Pancreas (tissue), 10 donors: ENCODE measurements at regions not wholly inside any gene's neighbourhood (a gene's known extent, or its start where the extent isn't known, plus 50 kb on each side); places are given as distances from the start of the nearest gene placed in this dataset.

ENCODE experiments used
- ATAC-seq, 4 donors: fragments of 200-7000 bp; cut with Tn5 transposase; one replicate each; pipeline versions ENCODE4 v1.8.0 to v1.9.1; 2020; ENCODE audit warnings: mild to moderate bottlenecking in 4 of 4, moderate library complexity in 4 of 4
- DNase-seq, 6 donors: peaks; one replicate each; pipeline ENCODE4 v3.0.0-alpha.2; 2020
- FAIRE-seq: peaks from 2 replicates; lab custom pipeline; 2012; peaks lifted over from hg19 to GRCh38; lab: Jason Lieb, UNC
- H3K27ac ChIP-seq, 4 donors: fragments of 200-600 bp; sonication (generic); 1 replicate in 3 of 4; 2 replicates in 1 of 4; pipeline versions ENCODE4 v1.5.0 to v1.8.0; 2020
- H3K27me3 ChIP-seq, 4 donors: fragments of 200-600 bp; one replicate each; pipeline ENCODE4 v1.8.0; 2021
- H3K36me3 ChIP-seq, 3 donors: fragments of 200-600 bp; sonication (generic) in 1 of 3; one replicate each; pipeline versions ENCODE4 v1.5.0 to v1.8.0; 2020 to 2021
- H3K4me1 ChIP-seq, 3 donors: fragments of 200-600 bp; one replicate each; pipeline ENCODE4 v1.8.0; 2021
- H3K4me3 ChIP-seq, 4 donors: fragments of 200-600 bp; sonication (generic) in 2 of 4; one replicate each; pipeline versions ENCODE4 v1.5.0 to v1.8.0; 2020 to 2021
- H3K9me3 ChIP-seq, 4 donors: fragments of 200-600 bp; one replicate each; pipeline ENCODE4 v1.8.0; 2021
- CTCF ChIP-seq, 4 donors: fragments of 200-600 bp; sonication (generic) in 3 of 4; IDR thresholded peaks; one replicate each; pipeline versions ENCODE4 v1.5.0 to v1.8.0; 2021; ENCODE audit warnings: antibody characterized with exemption in 4 of 4
- WGBS, 2 donors: extraction: QIAGEN DNeasy Blood & Tissue Kit; methylation state at CpG; one replicate each; pipeline ENCODE4 v1.1.7; 2013; 5-methylcytosine and 5-hydroxymethylcytosine counted together
- intact Hi-C, 3 donors: fragments of 100-400 bp; cut with DNase I; formaldehyde crosslinking; loops; one replicate each; pipeline versions ENCODE4 v1.11.1 to v1.14.2; 2022
- donor health status: healthy with polysubstance abuse.
- donor health status: DM: no; HTN: no; CAD: no; lungs with moderate emphysema.
- donor health status: DM: no; HTN: no; CAD: no.
- donor health status: control.
- donor health status: control.
- donor health status: Bipolar disorder and iron deficiency.
- donor health status: DM: yes; HTN: yes; CAD: no.
- donor health status: DM: no; HTN: no; CAD: no.
- donor health status: DM: no; HTN: no; CAD: no.
- donor health status: DM: yes; HTN: yes; CAD: no.

GRCh38 chr18:13992826-13993540 lies 77.6 kb upstream of the MC2R start:
- intact Hi-C loops, result no loop called here
- Histone ChIP-seq H3K36me3 (no peaks in the 10 kb centered on the region), H3K4me1 (no peaks in the 10 kb centered on the region), H3K27me3 (no peaks in the 10 kb centered on the region), H3K27ac (no peak overlapping the region), H3K4me3 (no peak overlapping the region), H3K9me3 (no peaks in the 10 kb centered on the region)
- 44 to 50% methylated on average over 3 of the region's 3 CpGs for WGBS, 2 donors
- FAIRE-seq (no peak), DNase-seq (no peak), ATAC-seq (no peak)
- TF ChIP-seq CTCF (IDR thresholded peaks at IDR 0.05), result no peak

GRCh38 chr18:13989199-13989598 lies 73.9 kb upstream of the MC2R start:
- Histone ChIP-seq H3K4me1 (no peaks in the 10 kb centered on the region), H3K4me3 (no peak overlapping the region), H3K27me3 (no peaks in the 10 kb centered on the region), H3K9me3 (no peaks in the 10 kb centered on the region), H3K36me3 (no peaks in the 10 kb centered on the region), H3K27ac (no peak overlapping the region)
- ATAC-seq, result no peak
- intact Hi-C loops, result no loop called here
- TF ChIP-seq CTCF (IDR thresholded peaks at IDR 0.05), result no peak
- FAIRE-seq, result no peak
- no peak for DNase-seq

GRCh38 chr18:13987956-13988355 lies 72.6 kb upstream of the MC2R start:
- Histone ChIP-seq H3K9me3 (no peaks in the 10 kb centered on the region), H3K36me3 (no peaks in the 10 kb centered on the region), H3K4me1 (no peaks in the 10 kb centered on the region), H3K27me3 (no peaks in the 10 kb centered on the region), H3K4me3 (no peak overlapping the region), H3K27ac (no peak overlapping the region)
- intact Hi-C loops, result no loop called here
- ATAC-seq (no peak), FAIRE-seq (no peak), DNase-seq (no peak)
- WGBS, 2 donors, result 32 to 45% methylated on average over 6 of the region's 6 CpGs
- no peak for TF ChIP-seq CTCF (IDR thresholded peaks at IDR 0.05)

GRCh38 chr18:13984080-13984479 lies 68.7 kb upstream of the MC2R start:
- DNase-seq, result no peak
- Histone ChIP-seq H3K4me3 (no peak overlapping the region), H3K36me3 (no peaks in the 10 kb centered on the region), H3K9me3 (no peaks in the 10 kb centered on the region), H3K27me3 (no peaks in the 10 kb centered on the region), H3K27ac (no peak overlapping the region), H3K4me1 (no peaks in the 10 kb centered on the region)
- FAIRE-seq, result no peak
- intact Hi-C loops, result no loop called here
- TF ChIP-seq CTCF (IDR thresholded peaks at IDR 0.05), result no peak
- ATAC-seq, result no peak

DNA sequence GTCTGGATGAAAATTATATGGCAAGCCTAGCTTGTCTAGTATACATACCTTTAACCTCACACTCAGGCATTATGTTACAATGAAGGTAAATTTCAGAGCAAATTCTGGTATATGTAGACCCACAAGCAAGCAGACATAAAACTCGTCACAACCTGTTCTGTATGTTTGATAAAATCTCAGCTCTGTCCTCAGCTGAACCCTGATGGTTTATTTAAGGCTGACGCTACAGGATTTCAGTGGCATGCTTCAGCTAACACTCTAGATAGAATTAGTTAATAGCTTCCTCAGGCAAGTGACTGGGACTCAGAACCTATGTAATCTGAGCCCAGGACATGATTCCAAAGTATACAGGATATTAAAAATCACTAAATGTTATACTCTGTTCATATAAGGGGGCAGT lies 68.2 kb upstream of the MC2R start:
- no peak overlapping the region for H3K27ac ChIP-seq
- H3K36me3 ChIP-seq, result no peaks in the 10 kb centered on the region
- no peaks in the 10 kb centered on the region for H3K9me3 ChIP-seq
- no peak overlapping the region for H3K4me3 ChIP-seq
- intact Hi-C loops, result no loop called here
- no peaks in the 10 kb centered on the region for H3K4me1 ChIP-seq
- ATAC-seq, result no peak
- FAIRE-seq, result no peak
- DNase-seq, result no peak
- no peaks in the 10 kb centered on the region for H3K27me3 ChIP-seq
- TF ChIP-seq CTCF (IDR thresholded peaks at IDR 0.05), result no peak
- WGBS, 2 donors, result 29 to 55% methylated on average over 2 of the region's 2 CpGs
